H1 (cell line): ENCODE measurements at regions not wholly inside any gene's neighbourhood (a gene's known extent, or its start where the extent isn't known, plus 50 kb on each side); places are given as distances from the start of the nearest gene placed in this dataset.

Experiments used
- CTCF ChIA-PET: fragments of 300-600 bp; sonication (Branson Sonifier 250); formaldehyde crosslinking; loops from one replicate; lab custom pipeline; 2021; ENCODE audit not compliant: partially characterized antibody; lab: Charles Lee
- POLR2A ChIA-PET: fragments of 300-600 bp; sonication (Branson Sonifier 250); formaldehyde crosslinking; loops from one replicate; lab custom pipeline; 2021; ENCODE audit warnings: inconsistent platforms; ENCODE audit not compliant: partially characterized antibody; lab: Charles Lee
- DNase-seq, 2 experiments: peaks; one replicate each; pipeline versions ENCODE4 v3.0.0 to v3.0.0-alpha.2; 2010 to 2022; ENCODE audit warnings: low spot score in 2 of 2, low read depth in 1 of 2, mixed read lengths in 1 of 2
- FAIRE-seq: peaks from 2 replicates; lab custom pipeline; 2011; peaks lifted over from hg19 to GRCh38; lab: Jason Lieb, UNC
- H2AFZ ChIP-seq: 2 replicates; pipeline ENCODE4 v1.8.1; 2012; ENCODE audit warnings: low read length, inconsistent platforms
- H2AK5ac ChIP-seq: 2 replicates; pipeline ENCODE4 v1.6.1; 2013; ENCODE audit warnings: low read depth, low read length
- H2BK120ac ChIP-seq: replicated peaks from 2 replicates; pipeline ENCODE3; 2013; ENCODE audit warnings: low read depth, low read length, inconsistent platforms
- H2BK12ac ChIP-seq: 2 replicates; pipeline ENCODE4 v1.6.1; 2013; ENCODE audit warnings: low read depth, low read length
- H2BK15ac ChIP-seq: 2 replicates; pipeline ENCODE4 v1.6.1; 2013; ENCODE audit warnings: low read length
- H2BK20ac ChIP-seq: 2 replicates; pipeline ENCODE4 v1.6.1; 2013; ENCODE audit warnings: low read length
- H2BK5ac ChIP-seq: 2 replicates; pipeline ENCODE4 v1.6.1; 2013; ENCODE audit warnings: low read depth, low read length
- H3K14ac ChIP-seq: 2 replicates; pipeline ENCODE4 v1.6.1; 2013; ENCODE audit warnings: inconsistent platforms; ENCODE audit not compliant: insufficient read length
- H3K18ac ChIP-seq: 2 replicates; pipeline ENCODE4 v1.6.1; 2013; ENCODE audit warnings: low read length; ENCODE audit errors: extremely low read depth
- H3K23ac ChIP-seq: 2 replicates; pipeline ENCODE4 v1.6.1; 2013; ENCODE audit warnings: inconsistent platforms; ENCODE audit not compliant: insufficient read length
- H3K23me2 ChIP-seq: 2 replicates; pipeline ENCODE4 v1.6.1; 2013; ENCODE audit warnings: low read depth, low read length
- H3K27ac ChIP-seq: 2 replicates; pipeline ENCODE4 v1.6.1; 2011; ENCODE audit warnings: low read depth, low read length, inconsistent platforms
- H3K27me3 ChIP-seq, 4 experiments: replicated peaks in 1 of 4; 1 replicate in 1 of 4; 2 replicates in 3 of 4; pipeline versions ENCODE4 v1.6.1 to v1.8.1; 2011 to 2013; ENCODE audit warnings: low read length in 3 of 4, mild to moderate bottlenecking in 3 of 4, inconsistent platforms in 2 of 4, mixed read lengths in 2 of 4, moderate library complexity in 1 of 4; ENCODE audit not compliant: control insufficient read depth in 3 of 4, insufficient read depth in 3 of 4; ENCODE audit errors: extremely low read depth in 1 of 4
- H3K36me3 ChIP-seq, 4 experiments: 2 replicates each; pipeline versions ENCODE4 v1.6.1 to v1.8.1; 2011 to 2013; ENCODE audit warnings: mild to moderate bottlenecking in 4 of 4, low read length in 3 of 4, moderate library complexity in 2 of 4, control low read depth in 1 of 4, inconsistent platforms in 1 of 4; ENCODE audit not compliant: insufficient read depth in 4 of 4, control insufficient read depth in 2 of 4
- H3K4ac ChIP-seq: replicated peaks from 2 replicates; pipeline ENCODE3; 2013; ENCODE audit warnings: low read length, low read depth, mixed read lengths, inconsistent platforms; ENCODE audit not compliant: insufficient read length
- H3K4me1 ChIP-seq, 4 experiments: replicated peaks in 1 of 4; 1 replicate in 1 of 4; 2 replicates in 3 of 4; pipeline versions ENCODE4 v1.6.1 to v1.8.1; 2011 to 2013; ENCODE audit warnings: low read length in 3 of 4, inconsistent platforms in 2 of 4, mixed read lengths in 1 of 4; ENCODE audit not compliant: insufficient read depth in 4 of 4, control insufficient read depth in 3 of 4
- H3K4me2 ChIP-seq, 2 experiments: 2 replicates each; pipeline versions ENCODE4 v1.6.1 to v1.8.1; 2011 to 2013; ENCODE audit warnings: low read depth in 2 of 2, low read length in 2 of 2, control low read depth in 1 of 2, inconsistent platforms in 1 of 2, mild to moderate bottlenecking in 1 of 2; ENCODE audit not compliant: insufficient read depth in 1 of 2
- H3K4me3 ChIP-seq, 4 experiments: fragments of 200-600, 300-600 bp in 1 of 4; sonication (generic), shearing (Covaris generic), sonication (Bioruptor Twin) in 1 of 4; 2 replicates each; pipeline versions ENCODE4 v1.5.1 to v1.8.1; 2011 to 2016; ENCODE audit warnings: low read length in 4 of 4, low read depth in 3 of 4, control low read depth in 2 of 4, inconsistent platforms in 2 of 4, mild to moderate bottlenecking in 2 of 4, mixed read lengths in 1 of 4, moderate library complexity in 1 of 4; ENCODE audit not compliant: insufficient read depth in 2 of 4; ENCODE audit errors: extremely low read depth in 1 of 4
- H3K56ac ChIP-seq: replicated peaks from 2 replicates; pipeline ENCODE3; 2013; ENCODE audit warnings: low read depth, mild to moderate bottlenecking, mixed read lengths, low read length, inconsistent platforms; ENCODE audit not compliant: insufficient read length
- H3K79me1 ChIP-seq: 2 replicates; pipeline ENCODE4 v1.6.1; 2013; ENCODE audit warnings: low read depth, low read length, control low read depth
- H3K79me2 ChIP-seq, 2 experiments: 2 replicates each; pipeline versions ENCODE4 v1.6.1 to v1.8.1; 2012 to 2013; ENCODE audit warnings: low read length in 2 of 2, mild to moderate bottlenecking in 2 of 2, inconsistent platforms in 1 of 2; ENCODE audit not compliant: insufficient read depth in 2 of 2, control insufficient read depth in 1 of 2
- H3K9ac ChIP-seq, 4 experiments: replicated peaks in 1 of 4; 1 replicate in 1 of 4; 2 replicates in 3 of 4; pipeline versions ENCODE4 v1.6.1 to v1.8.1; 2011 to 2013; ENCODE audit warnings: low read depth in 3 of 4, low read length in 3 of 4, control low read depth in 2 of 4, mild to moderate bottlenecking in 2 of 4, moderate library complexity in 2 of 4, inconsistent platforms in 1 of 4; ENCODE audit errors: extremely low read depth in 1 of 4
- H3K9me3 ChIP-seq, 2 experiments: 2 replicates each; pipeline versions ENCODE4 v1.6.1 to v1.8.1; 2012 to 2013; ENCODE audit warnings: mild to moderate bottlenecking in 2 of 2, moderate library complexity in 2 of 2, control low read depth in 1 of 2, inconsistent platforms in 1 of 2, low read depth in 1 of 2, low read length in 1 of 2, mixed read lengths in 1 of 2; ENCODE audit not compliant: insufficient read depth in 2 of 2
- H4K20me1 ChIP-seq, 2 experiments: replicated peaks in 1 of 2; 2 replicates each; pipeline versions ENCODE3 to v1.8.1; 2011 to 2013; ENCODE audit warnings: inconsistent platforms in 2 of 2, low read length in 2 of 2, mild to moderate bottlenecking in 1 of 2; ENCODE audit not compliant: insufficient read depth in 2 of 2, control insufficient read depth in 1 of 2
- H4K5ac ChIP-seq: 2 replicates; pipeline ENCODE4 v1.6.1; 2013; ENCODE audit warnings: low read length, low read depth, mixed read lengths, inconsistent platforms; ENCODE audit not compliant: insufficient read length
- H4K8ac ChIP-seq: 2 replicates; pipeline ENCODE4 v1.8.0; 2013; ENCODE audit warnings: mild to moderate bottlenecking, moderate library complexity, low read length, inconsistent platforms; ENCODE audit not compliant: insufficient read depth; ENCODE audit errors: extremely low read depth
- H4K91ac ChIP-seq: replicated peaks from 2 replicates; pipeline ENCODE3; 2013; ENCODE audit warnings: low read length, mixed read lengths, inconsistent platforms; ENCODE audit not compliant: insufficient read length
- ASH2L ChIP-seq: fragments of 200-600, 300-600 bp; sonication (generic); IDR thresholded peaks from one replicate; pipeline ENCODE4 v1.7.1; 2017; ENCODE audit warnings: low read length
- BACH1 ChIP-seq: IDR thresholded peaks from 2 replicates; pipeline ENCODE4 v1.6.1; 2012; ENCODE audit warnings: low read length, improper control_type of control experiment
- CBX5 ChIP-seq: fragments of 300-800, 300-1000 bp; sonication (generic); IDR thresholded peaks from 2 replicates; pipeline ENCODE4 v1.7.1; 2016; ENCODE audit warnings: antibody characterized with exemption, low read length, low read depth
- CEBPB ChIP-seq: IDR thresholded peaks from 2 replicates; pipeline ENCODE4 v1.6.1; 2012; ENCODE audit warnings: low read depth, low read length
- CHD1 ChIP-seq: IDR thresholded peaks from 2 replicates; pipeline ENCODE4 v1.6.1; 2012; ENCODE audit warnings: low read depth, low read length, improper control_type of control experiment
- CTBP2 ChIP-seq: IDR thresholded peaks from 2 replicates; pipeline ENCODE4 v1.7.0; 2011; ENCODE audit warnings: borderline replicate concordance, mild to moderate bottlenecking, moderate library complexity, mixed read lengths, low read length; ENCODE audit not compliant: insufficient read depth, insufficient read length
- GTF2F1 ChIP-seq: IDR thresholded peaks from 2 replicates; pipeline ENCODE4 v1.6.1; 2012; ENCODE audit warnings: low read depth, low read length, improper control_type of control experiment, borderline replicate concordance
- HDAC2 ChIP-seq, 2 experiments: fragments of 300-600 bp in 1 of 2; sonication (generic) in 1 of 2; IDR thresholded peaks; 2 replicates each; pipeline ENCODE4 v1.6.1; 2011 to 2012; ENCODE audit warnings: low read depth in 2 of 2, low read length in 2 of 2, mild to moderate bottlenecking in 2 of 2, moderate library complexity in 2 of 2, borderline replicate concordance in 1 of 2, inconsistent platforms in 1 of 2
- HDAC6 ChIP-seq: IDR thresholded peaks from one replicate; pipeline ENCODE4 v1.7.1; 2012; ENCODE audit warnings: low read depth, mild to moderate bottlenecking, inconsistent platforms, low read length, moderate library complexity
- POLR2A ChIP-seq, 2 experiments: IDR thresholded peaks; 1 replicate in 1 of 2; 2 replicates in 1 of 2; pipeline ENCODE4 v1.6.1; 2011; ENCODE audit warnings: low read depth in 2 of 2, low read length in 2 of 2, mild to moderate bottlenecking in 2 of 2; ENCODE audit errors: control extremely low read depth in 1 of 2
- RNF2 ChIP-seq: fragments of 200-900, 300-1000 bp; sonication (generic); IDR thresholded peaks from 2 replicates; pipeline ENCODE4 v1.7.1; 2016; ENCODE audit warnings: borderline replicate concordance, low read depth, mild to moderate bottlenecking, antibody characterized with exemption, low read length; ENCODE audit not compliant: poor library complexity, severe bottlenecking; ENCODE audit errors: missing control alignments
- SIRT6 ChIP-seq: IDR thresholded peaks from one replicate; pipeline ENCODE4 v1.7.1; 2012; ENCODE audit warnings: low read length, inconsistent platforms
- WGBS, 2 experiments: shearing (Covaris generic) in 1 of 2; methylation state at CpG; one replicate each; pipeline versions ENCODE4 v1.1.6 to v1.1.7; 2013 to 2015; ENCODE audit warnings: low lambda C conversion rate in 2 of 2, mixed read lengths in 2 of 2, inconsistent platforms in 1 of 2, low coverage in 1 of 2, missing lambda C conversion rate in 1 of 2; ENCODE audit not compliant: insufficient replicate concordance in 2 of 2, insufficient coverage in 1 of 2, insufficient read length in 1 of 2; ENCODE audit errors: extremely low coverage in 1 of 2, missing lambda C conversion rate in 1 of 2; 5-methylcytosine and 5-hydroxymethylcytosine counted together
- TF ChIP-seq, protein P1 (sequence below): IDR thresholded peaks from 2 replicates; pipeline ENCODE4 v1.6.1; 2012; ENCODE audit warnings: low read length, inconsistent platforms

DNA sequence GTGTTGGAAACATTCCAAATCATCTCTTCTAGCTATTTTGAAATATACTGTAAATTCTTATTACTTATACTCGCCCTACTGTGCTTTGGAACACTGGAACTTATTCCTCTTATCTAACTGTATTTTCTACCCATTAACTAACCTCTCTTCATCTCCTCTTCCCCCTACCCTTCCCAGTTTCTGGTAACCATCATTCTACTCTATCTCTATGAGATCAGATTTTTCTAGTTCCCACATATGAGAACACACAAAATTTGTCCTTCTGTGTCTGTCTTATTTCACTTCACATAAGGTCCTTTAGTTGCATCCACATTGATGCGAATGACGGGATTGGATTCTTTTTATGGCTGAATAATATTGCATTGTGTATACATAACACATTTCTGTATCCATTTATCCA lies 1003.8 kb upstream of the INTU start:
- H4K8ac ChIP-seq: no peak overlapping the region
- H3K27me3 ChIP-seq: no peaks in the 10 kb centered on the region
- H2AFZ ChIP-seq: no peak overlapping the region
- H4K91ac ChIP-seq: no peak overlapping the region
- H3K56ac ChIP-seq: no peak overlapping the region
- no peak overlapping the region for H3K4me3 ChIP-seq
- H3K27ac ChIP-seq: no peak overlapping the region
- H3K4ac ChIP-seq: no peak overlapping the region
- H3K4me2 ChIP-seq: no peak overlapping the region
- no peaks in the 10 kb centered on the region for H3K79me2 ChIP-seq
- H4K5ac ChIP-seq: no peak overlapping the region
- no peaks in the 10 kb centered on the region for H3K79me1 ChIP-seq
- no peak overlapping the region for H3K18ac ChIP-seq
- DNase-seq (no peak), FAIRE-seq (no peak)
- no peak overlapping the region for H2BK12ac ChIP-seq
- H3K23ac ChIP-seq: no peak overlapping the region
- no peak overlapping the region for H2BK5ac ChIP-seq
- H3K36me3 ChIP-seq: no peaks in the 10 kb centered on the region
- no peak overlapping the region for H2BK120ac ChIP-seq
- no peaks in the 10 kb centered on the region for H3K9me3 ChIP-seq
- H3K23me2 ChIP-seq: no peaks in the 10 kb centered on the region; the same call in 1 of the 2 replicates
- POLR2A ChIA-PET: no interaction called here
- H3K14ac ChIP-seq: no peak overlapping the region
- no peak overlapping the region for H2AK5ac ChIP-seq
- no peak overlapping the region for H3K9ac ChIP-seq
- H4K20me1 ChIP-seq: no peaks in the 10 kb centered on the region
- H3K4me1 ChIP-seq: no peaks in the 10 kb centered on the region
- no peak overlapping the region for H2BK20ac ChIP-seq
- H2BK15ac ChIP-seq: no peak overlapping the region
- CTCF ChIA-PET: interaction anchor here (0.9 to 3.4 kb wide), 6 partner anchors 12 to 772 kb away, joined by 3 to 14 read pairs (median 4); no protein-coding TSS in a partner anchor
- 92% methylated on average over 3 of the region's 3 CpGs; no CpG with 5 or more reads in 1 of the 2 experiments for WGBS, 2 experiments
- TF ChIP-seq SIRT6: no peak
- TF ChIP-seq HDAC6: no peak
- no peak for TF ChIP-seq ASH2L
- no peak for TF ChIP-seq CTBP2
- no peak for TF ChIP-seq HDAC2 (IDR thresholded peaks at IDR 0.05; ENCODE audit: borderline replicate concordance in 1 of 2, low read depth in 2 of 2, low read length in 2 of 2)
- no peak for TF ChIP-seq CBX5
- no peak for TF ChIP-seq POLR2A (IDR thresholded peaks at IDR 0.05; ENCODE audit: control extremely low read depth in 1 of 2, low read depth in 2 of 2, low read length in 2 of 2)
- no peak for TF ChIP-seq CEBPB
- no peak for TF ChIP-seq RNF2
- TF ChIP-seq GTF2F1: no peak
- no peak for TF ChIP-seq BACH1
- TF ChIP-seq CHD1: no peak
- TF ChIP-seq, protein P1, sequence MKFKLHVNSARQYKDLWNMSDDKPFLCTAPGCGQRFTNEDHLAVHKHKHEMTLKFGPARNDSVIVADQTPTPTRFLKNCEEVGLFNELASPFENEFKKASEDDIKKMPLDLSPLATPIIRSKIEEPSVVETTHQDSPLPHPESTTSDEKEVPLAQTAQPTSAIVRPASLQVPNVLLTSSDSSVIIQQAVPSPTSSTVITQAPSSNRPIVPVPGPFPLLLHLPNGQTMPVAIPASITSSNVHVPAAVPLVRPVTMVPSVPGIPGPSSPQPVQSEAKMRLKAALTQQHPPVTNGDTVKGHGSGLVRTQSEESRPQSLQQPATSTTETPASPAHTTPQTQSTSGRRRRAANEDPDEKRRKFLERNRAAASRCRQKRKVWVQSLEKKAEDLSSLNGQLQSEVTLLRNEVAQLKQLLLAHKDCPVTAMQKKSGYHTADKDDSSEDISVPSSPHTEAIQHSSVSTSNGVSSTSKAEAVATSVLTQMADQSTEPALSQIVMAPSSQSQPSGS: no peak
